ENCODE measurements at regions not wholly inside any gene's neighbourhood (a gene's known extent, or its start where the extent isn't known, plus 50 kb on each side); places are given as distances from the start of the nearest gene placed in this dataset.

DNA sequence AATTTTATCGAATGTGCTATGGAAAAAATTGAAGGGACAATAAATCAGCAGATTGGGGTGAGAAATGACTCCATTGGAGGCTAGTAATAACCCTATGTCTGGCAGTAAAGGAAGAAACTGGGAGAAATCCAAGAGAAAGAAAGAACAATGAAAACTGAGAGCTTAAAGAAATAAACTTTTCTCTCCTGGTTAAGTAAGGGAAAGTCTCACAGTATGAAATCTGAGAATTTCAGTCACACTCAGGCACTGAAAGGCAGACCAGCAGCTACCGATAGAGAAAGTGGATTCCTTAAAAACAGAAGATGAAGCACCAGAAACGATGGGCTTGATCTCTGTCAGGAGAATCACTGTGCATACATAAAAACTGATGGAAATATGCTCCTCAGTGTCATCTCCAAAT, 404.2 kb downstream of the PLPP3 start:
- TF ChIP-seq, protein P1, sequence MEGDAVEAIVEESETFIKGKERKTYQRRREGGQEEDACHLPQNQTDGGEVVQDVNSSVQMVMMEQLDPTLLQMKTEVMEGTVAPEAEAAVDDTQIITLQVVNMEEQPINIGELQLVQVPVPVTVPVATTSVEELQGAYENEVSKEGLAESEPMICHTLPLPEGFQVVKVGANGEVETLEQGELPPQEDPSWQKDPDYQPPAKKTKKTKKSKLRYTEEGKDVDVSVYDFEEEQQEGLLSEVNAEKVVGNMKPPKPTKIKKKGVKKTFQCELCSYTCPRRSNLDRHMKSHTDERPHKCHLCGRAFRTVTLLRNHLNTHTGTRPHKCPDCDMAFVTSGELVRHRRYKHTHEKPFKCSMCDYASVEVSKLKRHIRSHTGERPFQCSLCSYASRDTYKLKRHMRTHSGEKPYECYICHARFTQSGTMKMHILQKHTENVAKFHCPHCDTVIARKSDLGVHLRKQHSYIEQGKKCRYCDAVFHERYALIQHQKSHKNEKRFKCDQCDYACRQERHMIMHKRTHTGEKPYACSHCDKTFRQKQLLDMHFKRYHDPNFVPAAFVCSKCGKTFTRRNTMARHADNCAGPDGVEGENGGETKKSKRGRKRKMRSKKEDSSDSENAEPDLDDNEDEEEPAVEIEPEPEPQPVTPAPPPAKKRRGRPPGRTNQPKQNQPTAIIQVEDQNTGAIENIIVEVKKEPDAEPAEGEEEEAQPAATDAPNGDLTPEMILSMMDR (conservative IDR thresholded peaks at IDR 0.05): no peak
- H3K27ac Mint-ChIP-seq: no peak overlapping the region
- peaks cover 11% of the 10 kb centered on the region for H3K9me3 Mint-ChIP-seq
- no peaks in the 10 kb centered on the region for H3K27me3 Mint-ChIP-seq
- H3K36me3 Mint-ChIP-seq: no peaks in the 10 kb centered on the region
- no peak for DNase-seq (ENCODE audit: extremely low spot score, unreplicated experiment)
- H3K4me1 Mint-ChIP-seq (ENCODE audit: unreplicated experiment): peaks cover 22% of the 10 kb centered on the region
- H3K4me3 Mint-ChIP-seq: no peak overlapping the region

DNA sequence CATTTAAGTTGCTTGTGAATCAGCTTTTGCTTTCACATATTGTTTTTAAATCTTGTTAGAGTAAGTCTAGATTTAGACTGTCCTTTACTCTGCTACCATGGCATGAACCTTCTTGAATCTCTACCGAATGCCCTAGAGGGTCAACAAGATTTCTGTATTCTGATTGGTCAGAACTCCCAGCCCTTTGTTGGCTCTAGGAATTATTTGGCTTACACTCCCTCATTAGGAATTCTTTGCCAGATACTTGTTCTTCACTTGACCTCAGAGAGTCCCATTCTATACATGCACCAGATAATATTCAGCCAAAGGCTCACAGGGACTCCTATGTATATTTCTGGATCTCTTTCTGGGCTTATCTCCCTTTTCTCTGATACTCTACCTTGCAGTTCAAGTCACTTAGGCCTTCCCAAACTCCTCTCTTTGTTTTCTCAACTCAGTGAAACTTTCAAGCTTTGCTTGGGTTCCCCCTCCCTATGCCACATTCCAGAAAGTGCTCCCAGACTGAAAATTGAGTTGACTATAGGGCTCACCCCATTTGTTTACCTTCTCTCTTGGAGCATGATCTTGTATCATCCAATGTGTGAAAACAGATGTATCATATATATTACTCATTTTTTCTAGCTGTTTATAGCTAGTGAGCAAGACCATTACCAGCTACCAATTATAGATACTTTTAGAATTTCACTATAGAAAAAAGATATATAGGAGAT, 405.0 kb downstream of the PLPP3 start:
- Mint-ChIP-seq H3K4me1 (ENCODE audit: unreplicated experiment) (peaks cover 22% of the 10 kb centered on the region), H3K27me3 (no peaks in the 10 kb centered on the region), H3K36me3 (no peaks in the 10 kb centered on the region), H3K27ac (no peak overlapping the region), H3K9me3 (peaks cover 11% of the 10 kb centered on the region), H3K4me3 (no peak overlapping the region)
- DNase-seq (ENCODE audit: extremely low spot score, unreplicated experiment): no peak
- TF ChIP-seq, protein P1 (conservative IDR thresholded peaks at IDR 0.05): no peak

DNA sequence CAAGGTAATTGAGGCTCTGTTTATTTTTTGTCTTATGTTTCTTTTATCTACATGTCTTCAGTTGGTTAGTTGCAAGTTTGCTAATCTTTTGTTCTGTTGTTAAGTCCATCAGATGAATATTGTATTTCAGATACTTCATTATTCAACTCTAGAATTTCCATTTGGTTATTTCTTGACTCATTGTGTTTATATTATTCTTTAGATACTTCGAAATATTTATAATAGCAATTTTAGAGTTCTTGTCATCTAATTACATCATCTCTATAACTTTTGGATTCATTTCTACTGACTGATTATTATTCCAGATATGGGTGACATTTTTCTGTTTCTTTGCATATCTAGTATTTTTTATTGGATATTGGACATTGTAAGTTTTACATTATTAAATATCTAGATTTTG, 405.6 kb downstream of the PLPP3 start:
- no peaks in the 10 kb centered on the region for H3K27me3 Mint-ChIP-seq
- peaks cover 11% of the 10 kb centered on the region for H3K9me3 Mint-ChIP-seq
- TF ChIP-seq, protein P1 (conservative IDR thresholded peaks at IDR 0.05): no peak
- no peak for DNase-seq (ENCODE audit: extremely low spot score, unreplicated experiment)
- no peak overlapping the region for H3K27ac Mint-ChIP-seq
- peaks cover 22% of the 10 kb centered on the region for H3K4me1 Mint-ChIP-seq (ENCODE audit: unreplicated experiment)
- no peaks in the 10 kb centered on the region for H3K36me3 Mint-ChIP-seq
- H3K4me3 Mint-ChIP-seq: no peak overlapping the region

DNA sequence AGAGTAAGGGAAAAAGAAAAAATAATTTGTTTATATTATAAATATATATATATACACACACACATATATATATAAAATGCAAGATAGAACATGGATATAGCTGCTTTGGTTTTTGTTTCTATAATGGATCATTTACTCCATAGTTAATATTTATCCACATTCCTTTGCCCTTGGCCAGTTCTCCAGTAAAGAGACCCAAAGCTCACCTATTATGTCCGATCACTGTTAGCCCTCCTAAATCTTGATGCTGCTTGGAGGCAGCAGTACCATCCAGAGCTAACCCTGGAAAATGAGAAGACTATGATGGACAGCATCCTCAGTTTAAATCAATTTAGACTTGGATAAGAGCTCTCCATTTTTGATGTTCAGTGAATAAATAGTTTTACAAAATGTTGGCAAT, 407.7 kb downstream of the PLPP3 start:
- Mint-ChIP-seq H3K36me3 (no peaks in the 10 kb centered on the region), H3K9me3 (peaks cover 11% of the 10 kb centered on the region), H3K27me3 (peaks cover 3% of the 10 kb centered on the region), H3K4me1 (ENCODE audit: unreplicated experiment) (peaks cover 24% of the 10 kb centered on the region), H3K27ac (no peak overlapping the region), H3K4me3 (no peak overlapping the region)
- no peak for DNase-seq (ENCODE audit: extremely low spot score, unreplicated experiment)
- TF ChIP-seq, protein P1 (conservative IDR thresholded peaks at IDR 0.05): no peak

DNA sequence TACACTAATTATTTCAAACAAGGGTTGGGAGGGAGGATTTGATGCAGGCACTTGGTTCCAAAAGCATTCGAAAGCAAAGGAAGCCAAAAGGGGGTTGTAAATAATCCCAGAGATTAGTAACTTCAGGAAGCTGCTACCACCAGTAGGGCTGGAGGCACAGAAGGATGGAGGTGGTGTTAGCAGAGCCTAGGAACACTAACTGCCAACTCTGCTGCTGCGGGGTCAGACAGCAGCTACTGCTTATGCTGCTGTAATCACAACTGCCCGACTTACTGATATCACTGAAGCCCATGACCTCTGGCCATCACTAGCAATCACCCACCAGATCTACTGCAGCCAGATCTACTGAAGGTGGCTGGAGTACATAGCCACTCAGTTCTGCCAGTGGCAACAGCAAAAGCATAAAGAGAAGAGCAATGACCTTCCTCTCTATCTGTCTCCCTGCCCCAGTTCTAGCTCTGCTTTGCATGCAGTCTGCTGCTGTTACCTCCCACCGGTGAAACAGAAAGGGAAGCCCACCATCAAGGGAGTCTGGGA, 408.5 kb downstream of the PLPP3 start:
- Mint-ChIP-seq H3K36me3 (no peaks in the 10 kb centered on the region), H3K4me3 (no peak overlapping the region), H3K27me3 (peaks cover 3% of the 10 kb centered on the region), H3K9me3 (peaks cover 11% of the 10 kb centered on the region), H3K4me1 (ENCODE audit: unreplicated experiment) (peaks cover 24% of the 10 kb centered on the region), H3K27ac (no peak overlapping the region)
- no peak for DNase-seq (ENCODE audit: extremely low spot score, unreplicated experiment)
- TF ChIP-seq, protein P1 (conservative IDR thresholded peaks at IDR 0.05): no peak
